Eye (tissue), 1 donor: ENCODE measurements at regions not wholly inside any gene's neighbourhood (a gene's known extent, or its start where the extent isn't known, plus 50 kb on each side); places are given as distances from the start of the nearest gene placed in this dataset.
A peak's percentile ranks its signal among the peaks of the same experiment; 100 is the strongest.

Experiments
- DNase-seq: peaks from one replicate; pipeline ENCODE4 v3.0.0-alpha.2; 2015

DNA sequence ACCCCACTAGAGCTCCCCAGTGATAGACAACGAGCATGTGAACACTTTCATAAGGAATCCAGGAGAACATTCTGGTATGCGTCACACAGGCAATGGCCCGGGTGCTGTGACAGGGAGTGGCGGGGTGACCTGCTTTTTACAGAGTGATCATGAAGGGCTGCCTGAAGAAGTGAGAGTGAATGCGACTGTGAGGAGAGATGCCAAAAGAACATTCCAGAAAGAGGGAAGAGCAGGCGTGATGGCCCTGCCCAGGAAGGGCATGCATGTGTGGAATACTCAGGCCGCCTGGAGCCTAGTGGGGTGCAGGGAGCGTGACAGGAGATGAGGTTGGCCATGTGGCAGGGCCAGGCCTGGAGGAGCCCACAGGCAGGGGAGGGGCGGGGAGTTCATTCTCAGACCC, 53.8 kb downstream of the FZD10 start:
- DNase-seq, result no peak

DNA sequence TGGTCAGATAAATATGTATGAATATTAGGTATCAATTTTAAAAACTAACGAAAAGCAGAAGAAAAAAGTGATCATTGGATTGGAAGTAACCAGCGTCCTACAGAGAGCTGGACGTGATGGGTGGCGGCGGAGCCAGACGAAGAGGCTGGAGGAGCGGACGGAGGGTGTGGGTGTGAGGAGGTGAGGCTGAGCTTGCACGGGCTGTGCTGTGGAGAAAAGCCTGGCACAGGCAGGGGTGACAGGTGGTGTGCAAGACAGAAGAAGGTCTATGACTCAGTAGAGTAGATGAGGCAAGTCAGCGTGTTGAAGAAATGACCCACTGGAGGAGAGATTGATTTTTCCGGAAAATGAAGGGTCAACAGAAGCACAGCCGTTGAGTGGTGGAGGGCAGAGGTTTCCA, 56.4 kb downstream of the FZD10 start:
- no peak for DNase-seq

DNA sequence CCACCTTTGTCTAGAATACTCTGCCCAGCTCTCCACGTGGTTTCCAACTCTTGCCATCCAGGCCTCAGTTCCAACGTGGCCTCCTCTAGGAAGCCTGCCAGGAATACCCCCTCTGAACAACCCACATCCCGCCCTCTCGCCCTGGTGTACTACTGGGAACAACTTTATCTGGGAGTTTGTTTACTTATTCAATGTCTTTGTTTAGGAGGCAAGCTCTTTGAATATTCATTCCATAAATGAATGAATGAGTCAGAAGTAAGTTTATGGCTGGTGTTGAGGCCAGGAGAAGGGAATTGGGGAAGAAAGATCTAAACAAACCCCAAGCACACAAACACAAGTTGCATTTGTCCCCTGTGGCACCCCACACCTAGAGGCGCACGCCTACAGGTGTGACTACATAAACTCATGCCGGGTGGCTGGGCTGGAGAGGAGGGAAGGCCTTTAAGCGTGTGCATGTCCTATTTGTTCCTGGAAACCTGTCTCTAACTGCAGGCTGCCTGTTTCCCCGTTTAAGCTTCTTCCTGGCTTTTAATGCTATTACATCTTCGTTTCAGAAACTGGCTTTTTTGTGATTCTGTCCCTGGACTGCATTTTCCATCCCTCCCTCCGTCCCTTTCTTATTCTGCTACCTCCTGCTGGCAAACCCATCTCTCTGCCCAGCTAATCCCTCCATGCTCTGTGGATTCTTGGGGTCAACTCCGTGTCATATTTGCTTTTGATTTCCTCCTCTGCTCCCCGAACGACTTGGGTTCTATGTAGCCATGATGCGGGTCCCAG, 57.9 kb downstream of the FZD10 start:
- DNase-seq, result peak; percentile 30

DNA sequence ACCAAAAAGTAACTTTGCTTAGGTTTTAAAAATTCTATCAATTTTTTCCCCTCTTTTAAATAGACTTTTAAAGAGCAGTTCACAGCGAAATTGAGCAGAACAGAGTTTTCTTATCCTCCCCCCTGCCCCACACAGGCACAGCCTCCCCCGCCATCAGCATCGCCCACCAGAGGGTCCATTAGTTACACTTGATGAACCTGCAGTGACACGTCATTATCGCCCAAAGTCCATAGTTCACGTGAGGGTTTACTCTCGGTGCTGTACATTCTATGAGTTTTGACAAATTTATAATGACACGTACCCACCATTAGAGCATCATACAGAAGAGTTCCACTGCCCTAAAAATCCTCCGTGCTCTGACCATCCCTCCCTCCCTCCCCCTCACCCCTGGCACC, 58.4 kb downstream of the FZD10 start:
- DNase-seq, result peak; percentile 63

DNA sequence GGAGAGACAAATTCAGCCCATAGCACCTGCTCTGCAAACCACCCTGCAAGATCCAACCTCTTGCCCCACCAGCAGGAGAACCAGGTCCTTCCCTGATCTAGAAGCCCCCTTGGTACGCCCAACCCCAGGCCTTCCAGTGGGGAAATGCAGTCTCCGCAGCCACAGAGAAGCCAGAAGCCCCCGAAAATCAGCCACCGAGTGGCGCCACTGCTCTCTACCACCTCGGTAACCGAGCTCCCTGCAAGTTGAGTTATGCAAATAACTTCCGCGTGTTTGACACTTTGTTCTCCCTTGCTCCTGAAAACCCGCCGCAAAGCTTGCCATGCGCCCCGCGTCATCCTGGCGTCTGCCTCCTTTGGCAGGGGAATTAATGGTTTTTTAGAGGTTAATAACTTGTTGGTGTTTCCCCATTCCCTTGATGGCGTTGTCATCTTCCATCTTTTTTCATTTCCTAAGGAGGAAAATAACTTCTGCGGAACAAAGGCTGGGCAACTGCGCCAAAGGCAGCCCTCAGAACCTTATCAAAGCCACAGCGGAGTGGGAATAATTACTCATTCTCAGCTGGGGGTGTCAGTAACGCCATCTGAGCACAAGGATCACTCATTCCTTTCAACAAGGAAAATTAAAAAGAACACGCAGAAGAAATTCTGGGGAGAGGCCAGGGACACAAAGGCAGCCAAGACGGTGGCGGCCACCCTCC, 60.4 kb downstream of the FZD10 start:
- DNase-seq, result peak; percentile 18

DNA sequence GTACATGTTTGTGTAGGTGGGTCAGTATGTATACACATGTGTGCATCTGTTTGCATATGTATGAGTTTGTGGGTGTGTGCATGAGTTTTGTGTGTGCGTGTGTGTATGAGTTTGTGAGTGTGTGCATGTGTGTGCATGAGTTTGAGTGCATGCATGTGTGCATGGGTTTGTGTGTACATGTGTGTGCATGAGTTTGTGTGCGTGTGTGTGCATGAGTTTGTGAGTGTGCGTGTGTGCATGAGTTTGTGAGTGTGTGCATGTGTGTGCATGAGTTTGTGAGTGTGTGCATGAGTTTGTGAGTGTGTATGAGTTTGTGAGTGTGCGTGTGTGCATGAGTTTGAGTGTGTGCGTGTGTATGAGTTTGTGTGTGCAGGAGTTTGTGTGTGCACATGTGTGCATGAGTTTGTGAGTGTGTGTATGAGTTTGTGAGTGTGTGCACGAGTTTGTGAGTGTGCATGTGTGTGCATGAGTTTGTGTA, 61.5 kb downstream of the FZD10 start:
- DNase-seq, result no peak

DNA sequence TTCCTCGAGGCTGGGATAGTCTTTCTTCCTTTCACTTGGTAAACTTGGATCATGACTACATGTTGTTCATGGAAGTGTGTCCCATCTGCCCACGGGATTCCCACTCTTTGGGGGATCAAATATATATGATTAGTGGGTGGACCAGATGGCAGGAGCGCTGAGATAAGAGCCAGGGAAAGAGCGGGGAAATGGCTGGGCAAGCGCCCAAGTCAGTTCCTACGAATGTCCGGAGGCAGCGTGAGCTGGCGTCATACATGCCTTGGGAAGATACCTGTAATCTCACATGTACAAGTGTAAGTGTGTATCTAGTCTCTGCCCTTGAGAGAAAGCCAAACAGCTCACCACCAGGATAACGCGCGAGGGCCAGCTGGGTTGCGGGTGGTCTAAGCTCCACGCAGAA, 62.3 kb downstream of the FZD10 start:
- no peak for DNase-seq

DNA sequence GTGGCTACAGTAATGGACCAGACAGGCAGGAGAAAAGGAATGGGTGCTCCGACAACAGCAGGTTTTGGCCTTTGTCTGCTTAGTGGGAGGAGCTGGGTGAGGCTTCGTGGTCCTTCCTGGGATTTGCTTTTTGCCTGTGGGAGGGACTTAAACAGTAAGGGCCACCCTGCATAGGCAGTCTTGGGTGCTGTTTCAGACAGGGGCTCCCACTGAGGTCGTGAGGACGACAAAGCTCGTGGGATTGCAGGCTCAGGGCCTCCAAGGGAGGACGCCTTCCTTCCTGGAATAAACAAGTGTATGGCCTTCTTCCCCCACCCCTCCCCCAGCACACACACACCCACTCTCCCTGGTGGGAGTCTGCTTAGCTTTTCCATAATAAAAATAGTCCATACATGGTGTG, 63.1 kb downstream of the FZD10 start:
- DNase-seq, result no peak

DNA sequence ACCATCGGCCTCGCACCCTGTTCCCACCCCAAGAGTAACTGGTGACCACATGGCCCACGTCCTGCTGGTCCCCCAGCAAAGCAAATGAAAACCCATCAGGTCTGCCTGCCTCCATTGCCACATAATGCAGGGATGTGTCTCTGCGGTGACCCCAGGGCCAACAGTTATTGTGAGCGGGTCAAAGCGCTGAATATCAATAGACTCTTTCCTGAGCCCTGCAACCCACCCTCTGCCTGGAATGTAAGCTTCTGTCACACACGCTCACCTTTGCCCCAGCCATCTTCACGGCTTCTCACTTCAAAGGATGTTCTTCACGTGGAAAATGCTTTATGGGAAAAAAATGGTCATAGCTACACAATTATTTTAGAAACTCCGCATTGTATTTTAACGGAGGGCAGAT, 63.9 kb downstream of the FZD10 start:
- DNase-seq, result no peak

DNA sequence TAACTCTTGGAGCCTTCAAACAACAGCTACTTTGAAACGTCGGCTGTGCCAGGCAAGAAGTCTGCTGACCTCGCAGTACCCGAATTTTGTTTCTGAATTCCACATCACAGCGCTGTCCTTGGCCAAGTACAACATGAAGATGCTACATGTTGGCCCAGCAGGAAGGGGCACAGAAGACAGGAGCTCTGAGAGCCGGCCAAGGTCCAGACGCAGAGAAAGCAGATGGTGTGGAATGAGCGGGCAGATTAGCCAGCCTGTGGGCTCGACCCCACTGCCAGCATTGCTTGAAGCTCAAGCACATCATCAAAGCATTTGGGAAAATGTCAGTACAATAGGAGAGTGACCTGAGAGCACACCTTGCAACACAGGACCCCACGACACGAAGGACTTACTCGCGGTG, 64.5 kb downstream of the FZD10 start:
- DNase-seq, result no peak

DNA sequence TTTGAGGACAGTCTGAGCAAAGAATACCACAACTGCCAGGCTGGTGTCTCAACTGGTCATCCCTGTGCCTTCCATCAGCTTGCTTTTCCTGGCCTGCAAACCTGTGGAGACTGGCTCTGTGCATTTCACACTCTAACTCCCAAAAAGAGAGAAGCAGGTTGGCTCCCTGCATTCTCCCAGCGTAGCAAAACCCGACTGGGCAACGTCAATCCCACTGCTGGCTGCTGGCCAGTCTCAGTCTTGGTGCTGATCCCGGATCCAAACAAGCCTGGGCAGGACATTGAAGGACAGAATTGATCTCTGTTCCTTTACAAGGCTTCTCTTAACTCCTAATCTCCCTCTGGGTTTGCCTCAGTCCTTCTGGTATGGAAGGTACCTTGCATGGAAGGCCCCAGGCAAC, 65.4 kb downstream of the FZD10 start:
- DNase-seq, result no peak

DNA sequence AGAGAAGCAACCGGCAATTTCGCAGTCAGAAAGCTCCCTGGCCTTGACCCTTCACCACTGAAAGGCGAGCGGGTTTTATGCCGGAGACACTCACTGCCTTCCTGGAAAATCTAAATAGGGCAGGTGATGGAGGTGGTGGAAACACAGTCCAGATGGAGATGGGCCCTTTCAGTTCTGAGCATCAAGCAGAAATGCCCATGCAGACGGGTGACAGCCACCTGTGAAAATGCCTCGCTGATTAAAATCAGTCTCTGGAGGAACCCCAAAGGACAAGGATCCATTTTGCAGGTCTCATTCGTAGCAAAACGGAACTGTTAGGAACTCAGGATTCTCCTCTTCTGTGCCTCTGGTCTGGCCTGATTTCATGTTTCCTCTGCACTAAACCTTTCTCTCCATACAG, 74.2 kb downstream of the FZD10 start:
- no peak for DNase-seq

DNA sequence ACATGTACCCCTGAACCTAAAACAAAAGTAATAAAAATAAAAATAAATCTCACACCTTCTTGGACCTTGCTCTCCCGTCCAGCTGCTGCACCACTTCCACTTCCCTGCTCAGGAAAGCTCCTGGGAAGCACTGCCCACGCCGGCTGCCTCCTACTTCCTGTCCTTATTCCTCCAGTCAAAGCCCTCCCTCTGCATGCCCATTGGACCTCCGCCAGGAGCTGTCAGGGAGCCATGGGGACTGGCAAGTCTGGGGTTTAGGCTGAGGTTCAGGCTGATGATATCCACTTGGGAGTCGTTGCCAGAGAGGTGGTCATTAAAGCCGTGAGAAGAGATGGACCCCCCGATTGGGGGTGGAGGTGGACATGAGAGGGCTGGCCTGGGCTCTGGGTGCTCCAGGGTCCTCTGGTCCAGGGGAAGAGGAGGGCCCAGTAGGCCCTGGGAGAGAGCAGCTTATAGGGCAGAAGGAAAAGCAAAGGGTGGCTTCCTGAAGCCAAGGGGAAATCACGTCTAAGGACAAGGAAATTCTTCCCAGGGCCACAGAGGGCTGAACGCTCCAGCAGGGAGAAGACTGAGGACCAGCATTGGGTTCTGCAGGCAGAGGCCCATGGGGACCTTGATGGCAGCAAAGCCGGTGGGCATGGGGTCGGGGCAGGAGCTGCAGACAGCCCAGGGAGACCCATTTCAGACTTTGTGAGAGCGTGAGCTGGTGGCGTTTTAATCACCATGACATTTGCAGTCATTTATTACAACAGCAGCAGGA, 78.7 kb downstream of the FZD10 start:
- no peak for DNase-seq

DNA sequence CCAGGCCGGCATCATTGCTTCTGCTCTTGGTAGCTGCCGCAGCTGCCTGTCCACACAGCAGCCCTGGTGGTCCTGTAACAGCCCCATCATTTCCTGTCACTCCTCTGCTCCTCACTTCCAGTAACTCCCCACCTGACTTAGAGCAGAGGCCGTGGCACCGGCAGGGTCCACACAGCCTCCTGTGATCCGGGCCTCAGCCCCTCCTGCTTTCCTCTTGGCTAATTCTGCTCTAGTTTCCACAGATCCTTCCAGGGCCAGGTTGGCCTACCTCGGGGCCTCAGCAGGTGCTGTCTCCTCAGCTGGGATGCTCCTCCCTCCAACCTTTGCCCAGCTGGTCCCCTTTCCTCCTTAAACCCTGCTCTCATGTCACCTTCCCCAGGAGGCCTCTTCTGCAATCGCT, 80.2 kb downstream of the FZD10 start:
- DNase-seq, result no peak

DNA sequence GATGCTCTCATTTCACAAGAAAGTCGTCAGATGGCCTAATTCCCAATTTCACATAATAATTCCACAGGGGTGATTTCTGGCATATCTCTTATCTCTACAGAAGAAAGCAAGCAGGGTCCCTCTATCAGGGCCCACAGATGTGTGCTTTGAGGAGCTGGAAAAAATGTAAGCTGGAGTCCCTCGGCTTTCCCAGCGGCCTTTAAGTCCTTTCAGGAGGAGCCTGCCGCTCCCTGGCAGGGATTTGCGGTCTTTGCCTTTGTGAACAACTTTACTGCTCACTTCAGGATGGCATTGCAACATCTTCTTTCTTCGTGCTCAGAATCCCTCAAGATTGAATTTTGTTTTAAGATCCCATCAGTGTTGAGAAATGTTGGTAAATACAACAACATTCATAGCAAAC, 83.0 kb downstream of the FZD10 start:
- DNase-seq, result no peak

DNA sequence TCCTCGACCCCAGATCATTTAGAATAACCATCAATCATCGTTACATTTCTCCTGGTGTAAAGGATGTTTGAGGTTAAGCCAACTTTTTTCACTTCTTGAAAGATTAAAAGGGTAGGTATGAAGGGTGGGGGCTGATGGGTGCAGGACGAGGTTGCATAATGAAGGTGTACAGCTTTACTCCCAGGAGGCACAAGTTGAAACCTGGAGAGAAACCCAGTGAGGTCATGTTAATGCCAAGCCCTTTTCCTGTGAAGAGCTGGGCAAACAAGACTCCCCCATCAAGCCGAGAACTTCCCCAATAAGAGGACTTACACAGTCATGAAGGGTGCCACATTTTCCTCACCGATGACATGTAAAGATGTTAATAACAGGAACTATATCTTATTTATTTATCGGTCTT, 84.3 kb downstream of the FZD10 start:
- DNase-seq, result no peak

DNA sequence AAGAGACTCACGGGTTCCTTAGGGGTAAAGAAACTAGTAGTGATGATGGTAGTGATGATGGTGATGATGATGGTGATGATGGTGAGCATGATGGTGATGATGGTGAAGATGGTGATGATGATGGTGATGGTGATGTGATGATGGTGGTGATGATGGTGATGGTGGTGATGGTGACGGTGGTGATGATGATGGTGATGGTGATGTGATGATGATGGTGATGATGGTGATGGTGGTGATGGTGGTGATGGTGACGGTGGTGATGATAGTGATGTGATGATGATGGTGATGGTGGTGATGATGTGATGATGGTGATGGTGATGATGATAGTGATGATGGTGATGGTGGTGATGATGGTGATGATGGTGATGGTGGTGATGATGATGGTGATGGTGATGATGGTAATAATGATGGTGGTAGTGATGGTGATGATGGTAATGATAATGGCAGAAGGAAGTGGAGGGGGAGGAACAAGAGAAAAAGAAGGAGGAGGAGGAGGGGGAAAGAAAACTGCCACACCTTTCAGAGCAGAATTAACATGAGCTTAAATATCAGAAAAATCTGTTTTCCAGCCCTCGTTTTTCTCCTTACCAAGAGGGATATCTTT, 85.5 kb downstream of the FZD10 start:
- no peak for DNase-seq

DNA sequence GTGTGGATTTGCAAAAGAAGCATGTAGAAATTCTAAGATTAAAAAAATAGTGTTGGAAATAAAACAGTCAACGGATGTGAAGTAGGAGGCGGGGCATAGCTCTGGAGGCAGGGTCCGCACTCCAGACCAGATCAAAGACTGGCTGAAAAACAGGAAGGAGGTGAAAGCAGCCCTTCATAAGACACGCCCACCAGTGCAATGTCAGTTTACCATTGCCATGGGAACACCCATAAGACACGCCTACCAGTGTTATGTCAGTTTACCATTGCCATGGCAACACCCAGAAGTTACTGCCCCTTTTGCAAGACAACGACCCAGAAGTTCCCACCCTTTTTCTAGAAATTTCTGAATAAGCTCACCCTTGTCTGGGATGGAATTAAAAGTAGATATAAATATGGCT, 87.1 kb downstream of the FZD10 start:
- DNase-seq, result no peak

DNA sequence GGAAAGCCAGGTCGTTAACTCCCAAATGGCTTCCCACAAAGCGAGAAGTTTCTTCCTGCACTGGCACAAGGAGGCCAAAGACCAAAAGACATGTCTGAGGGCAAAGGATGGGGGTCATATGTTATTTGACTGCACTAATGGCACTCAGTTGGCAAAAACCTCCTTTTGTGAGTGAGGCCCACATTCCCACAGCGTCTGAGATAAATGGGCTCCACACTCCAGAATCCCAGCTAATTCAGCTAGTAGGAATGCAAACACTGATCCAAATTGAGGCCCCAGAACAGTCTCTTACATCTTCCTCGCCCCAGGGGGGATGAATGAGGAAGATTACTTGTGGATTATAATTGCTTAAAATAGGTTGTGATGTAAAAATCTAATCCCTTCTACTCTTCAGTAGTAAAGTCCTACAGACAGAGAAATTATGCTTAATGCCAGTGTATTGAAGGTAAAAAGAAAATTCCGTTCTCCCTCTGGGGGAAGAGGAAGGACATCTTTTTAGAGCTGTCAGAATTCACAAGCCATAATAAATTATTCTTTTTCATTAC, 86.4 kb upstream of the PIWIL1 start:
- peak; percentile 19 for DNase-seq

DNA sequence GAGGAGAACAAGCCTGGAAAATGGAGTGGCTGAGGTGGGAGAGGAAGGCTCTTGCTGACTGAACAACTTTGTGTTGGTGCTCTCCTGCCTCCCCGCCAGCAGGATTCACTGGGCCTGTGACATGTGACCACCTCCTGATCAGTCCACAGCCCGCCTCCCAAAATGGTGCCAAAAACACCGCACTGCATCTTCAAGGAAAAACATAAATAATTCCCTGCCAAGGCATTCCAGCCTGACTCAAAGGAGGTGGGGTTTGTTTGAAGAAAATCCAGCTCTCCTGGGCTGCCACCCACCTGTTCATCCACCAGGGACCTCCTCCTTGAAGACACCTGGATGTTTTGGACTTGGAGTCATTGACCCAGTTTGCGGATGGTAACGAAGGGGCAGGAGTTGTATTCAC, 83.8 kb upstream of the PIWIL1 start:
- DNase-seq, result no peak

DNA sequence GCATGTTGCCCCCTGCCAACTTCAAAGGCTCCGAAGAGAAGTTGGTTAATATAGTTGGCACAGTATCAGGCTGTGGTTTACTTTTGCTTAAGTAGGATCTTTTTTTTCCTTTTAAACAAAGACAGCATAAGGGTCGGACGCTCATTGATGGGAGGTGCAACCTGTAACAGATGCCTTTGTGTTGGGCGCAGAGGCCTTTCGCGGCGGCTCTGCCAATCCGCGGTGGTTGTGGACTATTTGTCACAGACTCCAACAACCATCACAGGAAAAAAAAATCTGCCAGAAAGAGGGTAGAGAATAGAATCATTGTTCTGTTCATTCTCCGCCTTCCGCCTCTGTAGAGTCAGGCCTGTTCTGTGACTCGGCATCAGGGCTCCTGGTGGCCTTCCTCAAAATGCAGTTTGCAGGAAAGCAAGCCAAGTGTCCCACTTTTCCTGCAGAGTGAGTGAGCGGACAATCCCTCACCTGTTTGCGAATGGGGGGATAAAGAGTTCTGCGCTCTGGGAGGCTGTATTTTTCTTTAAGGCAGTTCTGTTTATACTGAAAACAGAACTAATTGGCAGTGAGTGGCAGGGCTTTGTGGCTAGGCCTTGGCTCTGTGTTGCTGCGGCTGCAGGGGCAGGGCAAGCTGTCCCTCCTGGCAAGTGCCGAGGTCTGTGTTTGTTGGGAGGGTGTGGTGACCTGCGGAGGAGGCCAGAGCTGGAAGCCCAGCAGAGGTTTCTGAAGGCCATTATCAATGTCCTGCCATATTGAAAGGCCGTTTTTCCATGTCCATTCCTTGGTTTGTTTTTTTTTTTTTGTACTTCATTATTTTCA, 83.0 kb upstream of the PIWIL1 start:
- peak; percentile 68 for DNase-seq

DNA sequence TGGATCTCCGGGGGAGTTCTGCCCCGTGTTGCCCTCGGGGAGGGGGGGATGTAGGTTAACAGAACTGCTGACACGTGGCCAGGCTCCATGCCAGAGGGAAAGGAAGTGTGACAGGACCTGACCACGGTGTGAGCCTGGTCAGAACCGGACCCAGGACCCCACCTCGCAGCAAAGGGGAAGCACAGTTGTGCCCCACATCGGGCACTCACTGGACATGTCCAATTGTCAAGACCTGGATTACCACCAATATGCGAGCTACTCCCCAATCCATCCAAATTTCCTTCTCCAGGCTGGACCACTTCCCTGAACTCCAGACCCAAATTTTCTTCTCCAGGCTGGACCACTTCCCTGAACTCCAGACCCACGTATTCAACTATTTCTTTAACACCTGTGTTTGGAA, 78.8 kb upstream of the PIWIL1 start:
- DNase-seq, result no peak
